DND-41 (cell line): ENCODE measurements at regions not wholly inside any gene's neighbourhood (a gene's known extent, or its start where the extent isn't known, plus 50 kb on each side); places are given as distances from the start of the nearest gene placed in this dataset.

Source experiments
- ATAC-seq: fragments of 200-7000 bp; cut with Tn5 transposase; 3 replicates; pipeline ENCODE4 v1.9.1; 2021; ENCODE audit warnings: low read depth; ENCODE audit not compliant: insufficient read depth
- DNase-seq: peaks from one replicate; pipeline ENCODE4 v3.0.0-alpha.2; 2020
- H2AFZ ChIP-seq: 2 replicates; pipeline ENCODE4 v1.6.0; 2012; ENCODE audit warnings: low read depth, low read length
- H3K27ac ChIP-seq: 2 replicates; pipeline ENCODE4 v1.5.1; 2012; ENCODE audit warnings: low read length, inconsistent platforms
- H3K27me3 ChIP-seq: fragments of 200-600 bp; sonication (generic); 2 replicates; pipeline ENCODE4 v1.6.0; 2012; ENCODE audit warnings: low read length, mild to moderate bottlenecking, inconsistent platforms; ENCODE audit not compliant: insufficient read depth, poor library complexity
- H3K36me3 ChIP-seq: 2 replicates; pipeline ENCODE4 v1.5.1; 2012; ENCODE audit warnings: low read length, inconsistent platforms; ENCODE audit not compliant: insufficient read depth
- H3K4me1 ChIP-seq: 2 replicates; pipeline ENCODE4 v1.5.1; 2012; ENCODE audit warnings: mild to moderate bottlenecking, low read length; ENCODE audit not compliant: insufficient read depth
- H3K4me2 ChIP-seq: 2 replicates; pipeline ENCODE4 v1.6.0; 2012; ENCODE audit warnings: mild to moderate bottlenecking, moderate library complexity, low read length, inconsistent platforms; ENCODE audit not compliant: insufficient read depth
- H3K4me3 ChIP-seq, 2 experiments: fragments of 200-600 bp in 1 of 2; shearing (Covaris generic) in 1 of 2; 2 replicates each; pipeline ENCODE4 v1.5.1; 2012 to 2016; ENCODE audit warnings: inconsistent platforms in 2 of 2, low read length in 2 of 2, mild to moderate bottlenecking in 2 of 2, low read depth in 1 of 2, moderate library complexity in 1 of 2
- H3K79me2 ChIP-seq: 2 replicates; pipeline ENCODE4 v1.6.0; 2012; ENCODE audit warnings: low read length, inconsistent platforms; ENCODE audit not compliant: insufficient read depth
- H3K9ac ChIP-seq: 2 replicates; pipeline ENCODE4 v1.6.0; 2012; ENCODE audit warnings: low read depth, mild to moderate bottlenecking, inconsistent platforms, low read length, moderate library complexity
- H3K9me3 ChIP-seq: 2 replicates; pipeline ENCODE4 v1.5.1; 2012; ENCODE audit warnings: low read length, moderate library complexity, mild to moderate bottlenecking, inconsistent platforms; ENCODE audit not compliant: insufficient read depth, severe bottlenecking
- H4K20me1 ChIP-seq: 2 replicates; pipeline ENCODE4 v1.6.0; 2012; ENCODE audit warnings: low read length; ENCODE audit not compliant: insufficient read depth
- CTCF ChIP-seq: IDR thresholded peaks from 2 replicates; pipeline ENCODE4 v1.5.1; 2012; ENCODE audit warnings: borderline replicate concordance, low read length, moderate library complexity, mild to moderate bottlenecking; ENCODE audit not compliant: poor library complexity, severe bottlenecking; ENCODE audit errors: extremely low read depth
- EZH2 ChIP-seq: IDR thresholded peaks from 3 replicates; pipeline ENCODE4 v1.6.1; 2012; ENCODE audit warnings: borderline replicate concordance, low read depth, mild to moderate bottlenecking, moderate library complexity, low read length, inconsistent platforms; ENCODE audit not compliant: severe bottlenecking

GRCh38 chr6:12379181-12379580 is 89.0 kb downstream of the EDN1 start:
- no peak overlapping the region for H3K9ac ChIP-seq
- H3K27ac ChIP-seq: no peak overlapping the region
- DNase-seq (no peak), ATAC-seq (no peak)
- no peaks in the 10 kb centered on the region for H3K36me3 ChIP-seq
- no peak overlapping the region for H3K4me3 ChIP-seq
- no peaks in the 10 kb centered on the region for H4K20me1 ChIP-seq
- H3K79me2 ChIP-seq: no peaks in the 10 kb centered on the region
- H3K27me3 ChIP-seq: no peaks in the 10 kb centered on the region
- H3K9me3 ChIP-seq: no peaks in the 10 kb centered on the region
- H3K4me2 ChIP-seq: no peak overlapping the region
- no peak overlapping the region for H2AFZ ChIP-seq
- TF ChIP-seq CTCF: no peak
- H3K4me1 ChIP-seq: no peaks in the 10 kb centered on the region

- TF ChIP-seq EZH2 (no peak), CTCF (no peak)
These were observed 91.4 kb downstream of the EDN1 start for GRCh38 chr6:12381587-12381986.

GRCh38 chr6:12383448-12383847 is 93.3 kb downstream of the EDN1 start:
- Histone ChIP-seq H3K9ac (no peak overlapping the region), H3K36me3 (no peaks in the 10 kb centered on the region), H3K27ac (no peak overlapping the region), H3K4me2 (no peak overlapping the region), H3K27me3 (no peaks in the 10 kb centered on the region), H3K4me3 (no peak overlapping the region), H2AFZ (no peak overlapping the region), H3K9me3 (no peaks in the 10 kb centered on the region), H3K4me1 (no peaks in the 10 kb centered on the region), H4K20me1 (no peaks in the 10 kb centered on the region), H3K79me2 (no peaks in the 10 kb centered on the region)
- TF ChIP-seq EZH2: no peak
- no peak for TF ChIP-seq CTCF
- ATAC-seq (no peak), DNase-seq (no peak)

More at GRCh38 chr6:12381587-12381986, 91.4 kb downstream of the EDN1 start:
- H3K4me2 ChIP-seq: no peak overlapping the region
- H3K4me3 ChIP-seq: no peak overlapping the region
- H2AFZ ChIP-seq: no peak overlapping the region
- H3K27ac ChIP-seq: no peak overlapping the region
- no peaks in the 10 kb centered on the region for H3K36me3 ChIP-seq
- no peaks in the 10 kb centered on the region for H3K79me2 ChIP-seq
- H4K20me1 ChIP-seq: no peaks in the 10 kb centered on the region
- no peaks in the 10 kb centered on the region for H3K4me1 ChIP-seq
- DNase-seq (no peak), ATAC-seq (no peak)
- no peak overlapping the region for H3K9ac ChIP-seq
- H3K9me3 ChIP-seq: no peaks in the 10 kb centered on the region
- no peaks in the 10 kb centered on the region for H3K27me3 ChIP-seq

GRCh38 chr6:12384357-12384912 is 94.3 kb downstream of the EDN1 start:
- no peaks in the 10 kb centered on the region for H4K20me1 ChIP-seq
- H3K4me2 ChIP-seq: no peak overlapping the region
- no peak for TF ChIP-seq EZH2
- no peak for TF ChIP-seq CTCF
- no peaks in the 10 kb centered on the region for H3K9me3 ChIP-seq
- H3K36me3 ChIP-seq: no peaks in the 10 kb centered on the region
- H3K4me3 ChIP-seq: no peak overlapping the region
- H3K27me3 ChIP-seq: no peaks in the 10 kb centered on the region
- no peak overlapping the region for H3K9ac ChIP-seq
- no peak for ATAC-seq
- H2AFZ ChIP-seq: no peak overlapping the region
- H3K27ac ChIP-seq: no peak overlapping the region
- no peaks in the 10 kb centered on the region for H3K79me2 ChIP-seq
- H3K4me1 ChIP-seq: no peaks in the 10 kb centered on the region
- DNase-seq: no peak
